ENCODE measurements at regions not wholly inside any gene's neighbourhood (a gene's known extent, or its start where the extent isn't known, plus 50 kb on each side); places are given as distances from the start of the nearest gene placed in this dataset.

GRCh38 chr1:60765204-60765603 is 317.2 kb upstream of the NFIA start:
- no peaks in the 10 kb centered on the region for H3K36me3 ChIP-seq (ENCODE audit: control insufficient read depth, insufficient read depth, low read length)
- TF ChIP-seq CTCF (conservative IDR thresholded peaks at IDR 0.05) = peak; percentile 86
- no peaks in the 10 kb centered on the region for H3K9me3 ChIP-seq (ENCODE audit: control insufficient read depth, low read length)
- DNase-seq = peak; percentile 69
- H3K27me3 Mint-ChIP-seq (ENCODE audit: insufficient read depth) = no peaks in the 10 kb centered on the region
- H3K36me3 Mint-ChIP-seq (ENCODE audit: low read depth) = no peaks in the 10 kb centered on the region
- H3K4me1 ChIP-seq (ENCODE audit: control insufficient read depth, insufficient read depth, low read length) = no peaks in the 10 kb centered on the region
- H3K4me1 Mint-ChIP-seq = no peaks in the 10 kb centered on the region
- H3K27ac Mint-ChIP-seq = no peak overlapping the region
- no peak overlapping the region for H3K4me3 ChIP-seq (ENCODE audit: low read length)
- no peaks in the 10 kb centered on the region for H3K27me3 ChIP-seq (ENCODE audit: control insufficient read depth, insufficient read depth, low read length, poor library complexity, severe bottlenecking)
- no peak overlapping the region for H3K27ac ChIP-seq (ENCODE audit: low read depth, low read length)
- H3K9me3 Mint-ChIP-seq = peaks cover 4% of the 10 kb centered on the region
- 50 to 93% methylated on average over 2 to 5 of the region's 5 CpGs for WGBS, 2 experiments (ENCODE audit: insufficient coverage in 1 of 2, insufficient read length in 1 of 2)
- no peak overlapping the region for H3K4me3 Mint-ChIP-seq
- no peak overlapping the region for H3K9ac ChIP-seq (ENCODE audit: extremely low read depth, low read length, poor library complexity, severe bottlenecking)

GRCh38 chr1:60764489-60764888 is 317.9 kb upstream of the NFIA start:
- 93 to 100% methylated on average over 1 to 3 of the region's 3 CpGs for WGBS, 2 experiments (ENCODE audit: insufficient coverage in 1 of 2, insufficient read length in 1 of 2)
- Histone ChIP-seq H3K36me3 (ENCODE audit: control insufficient read depth, insufficient read depth, low read length) (no peaks in the 10 kb centered on the region), H3K9me3 (ENCODE audit: control insufficient read depth, low read length) (no peaks in the 10 kb centered on the region), H3K27ac (ENCODE audit: low read depth, low read length) (no peak overlapping the region), H3K27me3 (ENCODE audit: control insufficient read depth, insufficient read depth, low read length, poor library complexity, severe bottlenecking) (no peaks in the 10 kb centered on the region), H3K4me1 (ENCODE audit: control insufficient read depth, insufficient read depth, low read length) (no peaks in the 10 kb centered on the region), H3K4me3 (ENCODE audit: low read length) (no peak overlapping the region), H3K9ac (ENCODE audit: extremely low read depth, low read length, poor library complexity, severe bottlenecking) (no peak overlapping the region)
- Mint-ChIP-seq H3K4me3 (no peak overlapping the region), H3K9me3 (no peaks in the 10 kb centered on the region), H3K27ac (no peak overlapping the region), H3K4me1 (no peaks in the 10 kb centered on the region), H3K27me3 (ENCODE audit: insufficient read depth) (no peaks in the 10 kb centered on the region), H3K36me3 (ENCODE audit: low read depth) (no peaks in the 10 kb centered on the region)
- no peak for DNase-seq
- no peak for TF ChIP-seq CTCF (conservative IDR thresholded peaks at IDR 0.05)

DNA sequence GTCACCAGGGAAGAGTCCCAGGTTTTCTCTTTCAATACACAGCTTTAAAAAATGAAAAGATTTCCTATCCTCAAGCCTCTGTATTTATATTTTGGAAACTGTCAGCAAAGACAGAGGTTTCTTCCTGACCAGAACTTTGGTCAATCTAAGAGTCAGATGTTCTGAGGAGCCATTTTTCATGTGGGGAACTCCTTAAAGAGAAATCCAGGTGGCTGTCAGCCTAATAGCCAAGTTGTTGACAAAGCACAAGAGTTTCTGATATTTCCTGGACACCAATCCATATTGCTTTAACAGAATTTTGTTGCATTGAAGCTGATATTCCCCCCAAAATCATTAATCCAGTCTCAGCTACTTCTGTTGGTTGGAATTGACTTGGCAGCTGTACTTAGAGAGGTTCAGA is 318.6 kb upstream of the NFIA start:
- Mint-ChIP-seq H3K4me1 (no peaks in the 10 kb centered on the region), H3K27ac (no peak overlapping the region), H3K9me3 (no peaks in the 10 kb centered on the region), H3K4me3 (no peak overlapping the region), H3K36me3 (ENCODE audit: low read depth) (no peaks in the 10 kb centered on the region), H3K27me3 (ENCODE audit: insufficient read depth) (no peaks in the 10 kb centered on the region)
- no peaks in the 10 kb centered on the region for H3K4me1 ChIP-seq (ENCODE audit: control insufficient read depth, insufficient read depth, low read length)
- no peak for TF ChIP-seq CTCF (conservative IDR thresholded peaks at IDR 0.05)
- H3K27ac ChIP-seq (ENCODE audit: low read depth, low read length) = no peak overlapping the region
- H3K9ac ChIP-seq (ENCODE audit: extremely low read depth, low read length, poor library complexity, severe bottlenecking) = no peak overlapping the region
- no peaks in the 10 kb centered on the region for H3K27me3 ChIP-seq (ENCODE audit: control insufficient read depth, insufficient read depth, low read length, poor library complexity, severe bottlenecking)
- H3K36me3 ChIP-seq (ENCODE audit: control insufficient read depth, insufficient read depth, low read length) = no peaks in the 10 kb centered on the region
- H3K9me3 ChIP-seq (ENCODE audit: control insufficient read depth, low read length) = no peaks in the 10 kb centered on the region
- no peak for DNase-seq
- no peak overlapping the region for H3K4me3 ChIP-seq (ENCODE audit: low read length)
